Right ventricle myocardium superior (tissue), 1 donor: ENCODE measurements at regions not wholly inside any gene's neighbourhood (a gene's known extent, or its start where the extent isn't known, plus 50 kb on each side); places are given as distances from the start of the nearest gene placed in this dataset.
"Not testable (repeated sequence)": the region's sequence is repeated elsewhere in the genome, so short reads cannot be mapped to it uniquely, and the experiment has no call there.

Experiments
- ATAC-seq: fragments of 200-7000 bp; cut with Tn5 transposase; one replicate; pipeline ENCODE4 v1.9.1; 2020; ENCODE audit warnings: mild to moderate bottlenecking; ENCODE audit not compliant: poor library complexity
- DNase-seq: peaks from one replicate; pipeline ENCODE4 v3.0.0-alpha.2; 2020
- intact Hi-C: fragments of 100-400 bp; cut with DNase I; formaldehyde crosslinking; loops from one replicate; pipeline ENCODE4 v1.11.2; 2022
- donor health status: DM: no; HTN: yes; CAD: no; lungs with severe emphysema.

DNA sequence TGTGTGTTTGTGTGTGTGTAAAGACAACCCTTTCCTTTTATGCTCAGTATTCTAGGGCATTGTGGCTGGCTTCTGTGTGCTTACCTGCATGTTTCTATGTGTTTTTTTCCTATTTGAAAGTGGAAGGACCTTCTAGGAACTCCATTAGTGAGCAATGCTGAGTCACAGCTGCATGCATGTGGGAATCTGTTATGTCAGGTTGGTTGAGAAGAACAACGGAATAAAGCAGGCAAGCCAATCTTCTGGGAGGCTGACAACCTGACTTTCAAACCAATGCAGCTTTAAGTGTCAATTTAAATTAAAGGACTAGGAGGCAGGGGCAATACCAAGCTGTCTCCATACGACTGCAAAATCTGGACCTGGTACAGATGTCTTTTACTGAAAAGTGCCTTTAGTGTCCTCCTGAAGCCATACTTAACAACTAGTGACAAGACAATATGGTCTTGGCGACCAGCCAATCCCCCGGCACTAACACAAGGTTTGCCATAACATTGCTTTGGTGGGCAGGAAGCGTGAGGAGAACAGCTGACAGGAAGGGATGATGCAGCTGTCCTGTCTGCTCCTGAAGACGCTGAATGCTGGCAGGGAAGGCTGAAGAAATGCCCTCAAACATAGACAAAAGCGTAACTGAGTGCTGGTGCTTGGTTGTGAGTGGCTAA lies 514.7 kb upstream of the CDH7 start:
- ATAC-seq (no peak), DNase-seq (no peak)
- intact Hi-C loops: no loop called here

DNA sequence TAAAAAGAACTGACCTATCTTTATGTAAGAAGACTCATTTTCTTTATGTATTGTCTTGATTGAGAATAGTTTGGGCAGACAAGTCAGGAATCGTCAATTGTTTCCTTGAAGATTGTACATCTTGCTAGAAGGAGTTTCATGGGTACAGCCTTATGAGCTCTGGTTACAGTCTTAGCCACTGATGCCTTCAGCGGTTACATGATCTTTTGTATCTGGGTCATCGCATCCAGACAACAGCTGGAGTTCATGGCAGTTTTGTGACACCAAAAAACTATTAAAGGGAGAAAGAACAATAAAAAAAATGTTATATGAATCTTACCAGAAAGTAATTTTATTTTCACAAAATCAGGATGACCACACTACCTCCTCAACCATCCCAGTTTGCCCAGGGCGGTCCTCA lies 520.5 kb upstream of the CDH7 start:
- intact Hi-C loops: no loop called here
- DNase-seq (no peak), ATAC-seq (no peak)

DNA sequence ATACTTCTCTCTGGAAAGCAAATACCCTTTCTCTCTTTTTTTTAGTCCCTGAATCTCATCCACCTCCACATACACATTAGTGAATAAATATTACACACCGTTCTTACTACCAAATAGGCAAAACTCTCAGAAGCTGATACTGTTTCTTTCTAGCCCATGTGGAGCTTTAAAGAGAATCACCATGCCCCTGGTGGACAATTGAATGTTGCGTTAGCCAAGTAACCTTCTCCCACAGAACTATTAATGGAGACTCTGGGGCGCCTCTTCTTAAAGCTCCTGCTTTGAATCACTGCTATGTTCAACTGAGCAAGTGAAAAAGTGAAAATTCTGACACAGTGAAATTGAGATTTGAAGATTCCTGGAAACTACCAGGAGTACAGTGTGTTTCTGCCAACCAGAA lies 522.8 kb upstream of the CDH7 start:
- intact Hi-C loops: no loop called here
- DNase-seq (no peak), ATAC-seq (no peak)

- DNase-seq: no peak
- ATAC-seq: no peak
- intact Hi-C loops: no loop called here
These were observed 529.1 kb upstream of the CDH7 start for GRCh38 chr18:65221736-65222135.

- intact Hi-C loops: no loop called here
- DNase-seq (no peak), ATAC-seq (no peak)
These were observed 529.7 kb upstream of the CDH7 start for GRCh38 chr18:65221115-65221514.

GRCh38 chr18:65215865-65216466 lies 534.8 kb upstream of the CDH7 start:
- DNase-seq (no peak), ATAC-seq (no peak)
- intact Hi-C loops: no loop called here

DNA sequence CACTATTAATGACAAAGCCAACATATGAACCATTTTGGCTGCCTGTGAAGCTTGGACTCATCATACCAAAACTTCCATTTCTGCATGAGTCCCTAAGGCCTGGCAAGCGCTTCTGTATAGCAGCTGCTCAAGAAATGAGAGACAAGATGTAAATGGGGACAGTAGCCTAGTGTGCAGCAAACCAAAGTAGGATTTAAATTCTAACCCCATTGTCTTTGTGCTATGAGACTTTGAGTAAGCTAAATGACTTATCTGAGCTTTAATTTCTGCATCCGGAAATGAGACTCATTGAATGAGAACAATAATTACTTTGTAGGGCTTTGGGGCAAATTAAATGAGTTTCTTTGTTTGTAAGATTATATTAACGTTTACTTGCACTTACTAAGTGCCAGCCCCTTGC lies 536.4 kb upstream of the CDH7 start:
- intact Hi-C loops: no loop called here
- ATAC-seq (no peak), DNase-seq (no peak)

- ATAC-seq (no peak), DNase-seq (no peak)
- intact Hi-C loops: no loop called here
These were observed 544.1 kb upstream of the CDH7 start for GRCh38 chr18:65206551-65207260.

- ATAC-seq: no peak
- no peak for DNase-seq
- intact Hi-C loops: no loop called here
These were observed 548.7 kb upstream of the CDH7 start for GRCh38 chr18:65202091-65202490.

- no peak for ATAC-seq
- no peak for DNase-seq
- intact Hi-C loops: no loop called here
These were observed 575.1 kb upstream of the CDH7 start for GRCh38 chr18:65175681-65176080.

DNA sequence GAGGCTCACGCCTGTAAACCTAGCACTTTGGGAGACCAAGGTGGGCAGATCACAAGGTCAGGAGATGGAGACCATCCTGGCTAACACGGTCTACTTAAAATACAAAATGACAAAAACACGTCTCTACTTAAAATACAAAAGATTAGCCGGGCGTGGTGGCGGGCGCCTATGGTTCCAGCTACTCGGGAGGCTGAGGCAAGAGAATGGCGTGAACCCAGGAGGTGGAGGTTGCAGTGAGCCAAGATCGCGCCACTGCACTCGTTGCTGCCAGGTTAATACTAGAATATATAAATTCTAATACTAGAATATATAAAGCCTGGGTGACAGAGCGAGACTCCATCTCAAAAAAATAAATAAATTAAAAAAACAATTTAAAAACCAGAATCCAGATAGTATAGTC lies 588.7 kb upstream of the CDH7 start:
- DNase-seq, ATAC-seq, intact Hi-C loops: not testable (repeated sequence)

DNA sequence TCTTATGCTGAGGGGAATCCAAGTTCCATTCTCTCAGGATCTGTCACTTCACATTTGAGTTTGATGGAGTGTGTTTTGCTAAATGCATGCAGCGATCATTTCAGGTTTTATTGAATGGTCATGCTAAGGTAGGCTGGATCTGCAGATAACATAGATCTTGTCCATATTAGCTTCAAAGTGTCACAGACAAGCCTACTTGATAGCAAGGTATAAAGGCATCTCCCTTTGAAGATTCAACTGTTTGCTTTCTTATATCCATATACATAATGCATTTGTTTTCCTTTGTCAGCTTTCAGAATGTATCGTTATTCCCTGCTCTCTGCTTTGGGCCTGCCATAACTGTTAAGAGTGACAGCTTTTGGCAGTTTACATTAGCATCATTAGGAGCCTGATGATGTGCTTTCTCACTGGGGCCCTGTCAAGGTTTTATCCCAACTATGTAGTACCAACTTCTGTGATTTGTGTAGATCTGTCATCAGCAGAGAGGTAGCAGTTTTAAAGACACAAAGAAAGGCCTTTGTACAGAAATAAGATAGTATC lies 604.3 kb upstream of the CDH7 start:
- DNase-seq: no peak
- no peak for ATAC-seq
- intact Hi-C loops: no loop called here

GRCh38 chr18:65145312-65145711 lies 605.5 kb upstream of the CDH7 start:
- ATAC-seq (no peak), DNase-seq (no peak)
- intact Hi-C loops: no loop called here

DNA sequence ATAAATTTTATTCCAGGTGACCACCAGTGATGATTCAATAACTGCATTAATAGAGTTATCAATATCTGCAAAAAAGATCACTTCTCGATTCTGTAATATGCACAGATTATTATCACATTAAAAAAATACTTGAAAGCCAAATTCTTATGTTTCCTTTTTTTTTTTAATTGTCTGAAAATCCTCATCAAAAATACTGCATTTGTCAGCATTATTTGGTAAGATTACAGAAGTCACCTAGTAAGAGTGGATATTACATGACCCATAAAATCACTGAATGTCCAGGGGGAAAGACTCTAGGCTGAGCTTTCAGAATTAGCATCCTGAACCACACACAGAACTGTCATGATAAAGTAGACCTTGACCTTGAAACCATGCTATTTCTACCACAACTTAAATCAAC lies 617.2 kb upstream of the CDH7 start:
- DNase-seq (no peak), ATAC-seq (no peak)
- intact Hi-C loops: no loop called here

GRCh38 chr18:65124633-65125032 lies 626.2 kb upstream of the CDH7 start:
- intact Hi-C loops: no loop called here
- DNase-seq (no peak), ATAC-seq (no peak)

DNA sequence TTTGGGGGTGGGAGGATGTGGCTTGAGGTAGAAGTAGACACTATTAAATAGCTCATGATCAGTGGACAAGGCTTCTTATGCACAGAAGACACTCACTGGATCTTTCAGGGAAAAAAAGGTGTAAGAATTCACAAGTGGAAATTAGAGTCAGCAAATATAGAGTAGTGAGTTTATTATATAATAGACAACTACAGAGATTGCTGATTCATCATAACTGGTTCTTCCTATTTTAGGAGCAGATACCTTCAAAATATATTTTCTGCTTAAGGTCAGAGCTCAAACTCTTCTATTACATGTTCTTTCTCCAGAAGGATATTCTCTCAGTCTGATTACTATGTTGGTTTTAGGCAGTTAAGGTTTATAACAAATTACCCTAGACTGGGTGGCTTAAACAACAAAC lies 646.9 kb upstream of the CDH7 start:
- intact Hi-C loops: no loop called here
- ATAC-seq (no peak), DNase-seq (no peak)

- no peak for DNase-seq
- ATAC-seq: no peak
- intact Hi-C loops: no loop called here
These were observed 657.5 kb upstream of the CDH7 start for GRCh38 chr18:65093346-65093745.

GRCh38 chr18:65091744-65092329 lies 659.0 kb upstream of the CDH7 start:
- no peak for ATAC-seq

DNA sequence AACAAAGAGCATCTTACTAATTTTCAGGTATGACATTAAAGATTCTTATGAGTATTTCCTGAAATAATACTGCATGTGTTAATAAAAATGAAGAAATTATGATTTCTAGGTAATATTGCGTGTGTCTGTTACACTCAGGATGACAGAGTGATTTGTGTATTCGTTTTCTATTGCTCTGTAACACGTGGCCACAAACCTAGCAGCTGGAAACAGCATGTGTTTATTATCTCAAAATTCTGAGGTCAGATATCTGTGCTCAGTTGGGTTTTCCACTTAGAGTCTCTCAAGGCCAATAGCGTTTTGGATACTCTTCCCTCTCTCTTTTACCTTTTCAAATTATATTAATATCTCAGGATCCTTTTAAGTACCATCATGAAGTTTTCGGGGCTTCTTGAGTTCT lies 667.9 kb upstream of the CDH7 start:
- no peak for ATAC-seq
- intact Hi-C loops: no loop called here

More at GRCh38 chr18:65091744-65092329, 659.0 kb upstream of the CDH7 start:
- intact Hi-C loops: no loop called here
- DNase-seq: no peak

DNA sequence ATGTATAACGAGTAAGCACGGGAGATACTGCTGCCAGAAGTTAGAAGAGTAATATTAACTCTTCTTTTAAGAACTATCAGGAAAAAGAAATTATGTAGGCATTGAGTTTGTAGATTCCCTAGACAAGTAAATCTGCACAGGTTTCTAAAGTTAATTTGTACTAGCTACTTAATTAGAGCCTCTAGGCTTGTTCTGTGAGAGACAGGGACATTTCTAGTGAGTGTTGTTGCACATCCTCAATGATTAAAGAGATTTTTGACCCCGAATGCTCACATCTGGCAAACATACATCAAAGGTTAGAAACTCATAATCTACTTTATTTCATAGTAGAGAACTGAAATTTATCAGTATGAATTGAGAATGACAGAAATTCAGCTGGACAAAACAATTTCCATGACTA lies 669.0 kb upstream of the CDH7 start:
- ATAC-seq (no peak), DNase-seq (no peak)
- intact Hi-C loops: no loop called here

More for the DNA sequence above, 667.9 kb upstream of the CDH7 start:
- no peak for DNase-seq
